Cardiac muscle cell (in vitro differentiated cells and primary cell): ENCODE measurements at regions not wholly inside any gene's neighbourhood (a gene's known extent, or its start where the extent isn't known, plus 50 kb on each side); places are given as distances from the start of the nearest gene placed in this dataset.
"Not testable (repeated sequence)": the region's sequence is repeated elsewhere in the genome, so short reads cannot be mapped to it uniquely, and the experiment has no call there.

ENCODE experiments used
- DNase-seq, 2 donors: peaks; one replicate each; pipeline versions ENCODE4 v3.0.0 to v3.0.0-alpha.2; 2010 to 2017; ENCODE audit warnings: low read depth in 1 of 2, low spot score in 1 of 2
- H3K27ac ChIP-seq: fragments of 200-600 bp; sonication (generic); 2 replicates; pipeline ENCODE4 v1.5.1; 2016
- H3K27me3 ChIP-seq: fragments of 200-600 bp; sonication (generic); 2 replicates; pipeline ENCODE4 v1.6.0; 2016; ENCODE audit warnings: control low read depth
- H3K36me3 ChIP-seq: fragments of 200-600 bp; sonication (generic); 2 replicates; pipeline ENCODE4 v1.5.1; 2016; ENCODE audit warnings: control low read depth
- H3K4me1 ChIP-seq: fragments of 200-600 bp; sonication (generic); 2 replicates; pipeline ENCODE4 v1.8.1; 2017; ENCODE audit warnings: low read depth, mild to moderate bottlenecking, mixed run types
- H3K4me3 ChIP-seq: fragments of 200-600 bp; sonication (generic); 2 replicates; pipeline ENCODE4 v1.5.1; 2016; ENCODE audit warnings: mild to moderate bottlenecking
- H3K9me3 ChIP-seq: fragments of 200-600 bp; sonication (generic); 2 replicates; pipeline ENCODE4 v1.5.1; 2017; ENCODE audit warnings: low read depth, mild to moderate bottlenecking, control low read depth
- TF ChIP-seq, protein P1 (sequence below): IDR thresholded peaks from 2 replicates; pipeline ENCODE4 v1.5.1; 2012; ENCODE audit warnings: low read depth, mild to moderate bottlenecking, low read length

DNA sequence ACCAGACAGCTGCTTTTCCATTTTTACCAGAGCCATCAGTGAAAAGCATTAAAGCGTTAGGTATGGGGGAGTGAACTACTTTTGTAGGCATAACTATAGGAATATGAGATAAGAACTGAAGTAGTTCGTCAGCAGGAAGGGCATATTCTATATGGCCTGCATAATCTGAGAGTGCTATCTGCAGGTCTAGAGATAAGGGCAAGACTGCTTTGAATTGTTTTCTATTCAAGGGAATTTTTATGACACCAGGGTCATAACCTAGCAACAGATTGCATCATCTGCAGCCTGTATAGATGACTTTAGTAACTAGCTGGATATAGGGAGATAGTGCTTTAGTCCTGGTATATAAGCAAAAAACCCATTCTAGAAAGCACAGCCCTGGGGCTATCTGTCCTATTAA is 437.3 kb upstream of the HTR1E start:
- H3K27ac ChIP-seq = no peak overlapping the region
- H3K4me3 ChIP-seq = no peak overlapping the region
- H3K36me3 ChIP-seq = no peaks in the 10 kb centered on the region
- H3K4me1 ChIP-seq = no peaks in the 10 kb centered on the region
- no peaks in the 10 kb centered on the region for H3K27me3 ChIP-seq
- no peak for DNase-seq
- H3K9me3 ChIP-seq = no peaks in the 10 kb centered on the region
- TF ChIP-seq, protein P1, sequence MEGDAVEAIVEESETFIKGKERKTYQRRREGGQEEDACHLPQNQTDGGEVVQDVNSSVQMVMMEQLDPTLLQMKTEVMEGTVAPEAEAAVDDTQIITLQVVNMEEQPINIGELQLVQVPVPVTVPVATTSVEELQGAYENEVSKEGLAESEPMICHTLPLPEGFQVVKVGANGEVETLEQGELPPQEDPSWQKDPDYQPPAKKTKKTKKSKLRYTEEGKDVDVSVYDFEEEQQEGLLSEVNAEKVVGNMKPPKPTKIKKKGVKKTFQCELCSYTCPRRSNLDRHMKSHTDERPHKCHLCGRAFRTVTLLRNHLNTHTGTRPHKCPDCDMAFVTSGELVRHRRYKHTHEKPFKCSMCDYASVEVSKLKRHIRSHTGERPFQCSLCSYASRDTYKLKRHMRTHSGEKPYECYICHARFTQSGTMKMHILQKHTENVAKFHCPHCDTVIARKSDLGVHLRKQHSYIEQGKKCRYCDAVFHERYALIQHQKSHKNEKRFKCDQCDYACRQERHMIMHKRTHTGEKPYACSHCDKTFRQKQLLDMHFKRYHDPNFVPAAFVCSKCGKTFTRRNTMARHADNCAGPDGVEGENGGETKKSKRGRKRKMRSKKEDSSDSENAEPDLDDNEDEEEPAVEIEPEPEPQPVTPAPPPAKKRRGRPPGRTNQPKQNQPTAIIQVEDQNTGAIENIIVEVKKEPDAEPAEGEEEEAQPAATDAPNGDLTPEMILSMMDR = no peak

DNA sequence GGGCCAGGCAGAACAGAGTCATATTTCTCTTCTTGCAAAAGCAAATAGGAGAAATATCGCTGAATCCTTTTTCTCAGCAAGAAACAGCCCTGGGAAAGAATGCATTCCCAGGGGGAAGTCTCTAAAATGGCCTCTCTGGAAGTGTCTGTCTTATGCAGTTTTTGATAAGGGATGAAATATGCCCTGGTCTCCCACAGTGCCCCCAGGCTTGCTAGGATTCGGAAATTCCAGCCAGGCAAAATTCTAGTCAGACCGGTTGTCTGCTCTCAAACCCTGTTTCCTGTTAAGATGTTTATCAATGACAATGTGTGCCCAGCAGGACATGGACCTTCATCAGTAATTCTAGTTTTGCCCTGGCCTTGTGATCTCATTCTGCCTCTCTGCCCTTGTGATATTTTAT is 448.3 kb upstream of the HTR1E start:
- not testable (repeated sequence) for H3K27ac ChIP-seq, H3K4me3 ChIP-seq, H3K36me3 ChIP-seq, DNase-seq, H3K9me3 ChIP-seq, H3K4me1 ChIP-seq, H3K27me3 ChIP-seq

DNA sequence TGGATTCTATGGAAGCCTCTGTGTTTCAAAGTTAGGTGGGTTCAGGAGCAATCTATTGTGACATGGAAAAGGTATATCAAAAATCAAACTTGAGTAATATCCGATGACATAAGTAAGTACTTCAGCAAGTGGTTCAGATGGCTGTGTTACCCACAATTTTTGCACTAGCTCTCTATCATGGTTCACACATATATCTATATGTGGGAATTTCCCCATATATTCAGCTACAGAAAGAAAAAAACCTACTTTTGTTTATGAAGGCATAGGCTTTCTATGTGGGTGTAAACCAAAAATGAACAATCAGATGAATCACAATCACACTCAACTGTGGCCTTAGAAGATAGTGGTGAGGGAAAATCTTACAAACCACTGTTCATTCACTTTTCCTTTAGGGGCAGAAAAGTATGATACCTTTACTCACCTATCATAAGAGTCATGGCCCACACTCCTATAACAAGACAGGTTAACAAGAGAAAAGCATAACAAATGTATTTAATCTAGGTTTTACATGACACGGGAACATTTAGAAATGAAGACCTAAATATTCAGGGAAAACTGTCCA is 449.6 kb upstream of the HTR1E start:
- no peak for DNase-seq
- Histone ChIP-seq H3K4me3 (no peak overlapping the region), H3K9me3 (no peaks in the 10 kb centered on the region), H3K27ac (no peak overlapping the region), H3K4me1 (no peaks in the 10 kb centered on the region), H3K36me3 (no peaks in the 10 kb centered on the region), H3K27me3 (no peaks in the 10 kb centered on the region)
- TF ChIP-seq, protein P1 = no peak

DNA sequence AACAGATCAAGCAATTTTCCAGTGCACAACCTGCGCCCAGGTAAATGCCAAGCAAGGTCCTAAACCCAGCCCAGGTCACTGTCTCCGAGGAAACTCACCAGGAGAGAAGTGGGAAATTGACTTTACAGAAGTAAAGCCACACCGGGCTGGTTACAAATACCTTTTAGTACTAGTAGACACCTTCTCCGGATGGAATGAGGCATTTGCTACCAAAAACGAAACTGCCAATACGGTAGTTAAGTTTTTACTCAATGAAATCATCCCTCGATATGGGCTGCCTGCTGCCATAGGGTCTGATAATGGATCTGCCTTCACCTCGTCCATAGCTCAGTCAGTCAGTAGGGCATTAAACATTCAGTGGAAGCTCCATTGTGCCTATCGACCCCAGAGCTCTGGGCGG is 459.0 kb upstream of the HTR1E start:
- not testable (repeated sequence) for H3K4me3 ChIP-seq, H3K36me3 ChIP-seq, H3K27me3 ChIP-seq, H3K27ac ChIP-seq, H3K9me3 ChIP-seq, DNase-seq, H3K4me1 ChIP-seq

DNA sequence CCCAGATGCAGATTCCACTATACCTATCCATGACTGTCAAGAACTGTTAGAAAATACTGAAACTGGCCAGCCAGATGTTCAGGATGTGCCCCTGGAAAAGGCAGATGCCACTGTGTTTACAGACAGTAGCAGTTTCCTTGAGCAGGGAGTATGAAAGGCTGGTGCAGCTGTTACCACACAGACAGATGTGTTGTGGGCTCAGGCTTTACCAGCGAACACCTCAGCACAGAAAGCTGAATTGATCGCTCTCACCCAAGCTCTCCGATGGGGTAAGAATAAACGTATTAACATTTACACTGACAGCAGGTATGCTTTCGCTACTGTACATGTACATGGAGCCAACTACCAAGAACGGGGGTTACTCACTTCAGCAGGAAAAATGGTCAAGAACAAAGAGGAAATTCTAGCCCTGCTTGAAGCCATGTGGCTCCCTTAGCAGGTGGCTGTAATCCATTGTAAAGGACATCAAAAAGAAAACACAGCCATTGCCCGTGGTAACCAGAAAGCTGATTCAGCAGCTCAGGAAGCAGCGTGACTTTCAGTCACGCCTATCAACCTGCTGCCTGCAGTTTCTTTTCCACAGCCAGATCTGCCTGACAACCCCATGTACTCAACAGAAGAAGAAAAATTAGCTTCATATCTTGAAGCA is 459.7 kb upstream of the HTR1E start:
- Histone ChIP-seq H3K4me3 (no peak overlapping the region), H3K27ac (no peak overlapping the region), H3K36me3 (no peaks in the 10 kb centered on the region), H3K4me1 (peaks cover 5% of the 10 kb centered on the region), H3K9me3 (no peaks in the 10 kb centered on the region), H3K27me3 (no peaks in the 10 kb centered on the region)
- TF ChIP-seq, protein P1 = no peak
- peak in 1 of 2 donors; percentile 19 for DNase-seq

DNA sequence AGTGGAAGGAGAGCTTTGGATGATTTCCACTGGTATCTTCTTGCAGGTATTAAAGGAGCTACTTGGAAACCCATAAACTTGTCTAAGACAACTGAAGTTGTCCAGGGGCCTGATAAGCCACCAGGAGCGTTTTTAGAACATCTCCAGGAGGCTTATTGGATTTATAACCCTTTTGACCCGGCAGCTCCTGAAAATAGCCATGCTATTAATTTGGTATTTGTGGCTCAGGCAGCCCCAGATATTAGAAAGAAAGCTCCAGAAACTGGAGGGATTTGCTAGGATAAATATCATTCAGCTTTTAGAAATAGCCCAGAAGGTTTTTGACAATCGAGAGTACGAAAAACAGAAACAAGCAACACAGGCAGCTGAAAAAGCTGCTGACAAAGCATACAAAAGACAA is 461.0 kb upstream of the HTR1E start:
- no peak for DNase-seq
- H3K4me1 ChIP-seq = peaks cover 5% of the 10 kb centered on the region
- H3K27me3 ChIP-seq = no peaks in the 10 kb centered on the region
- TF ChIP-seq, protein P1 = no peak
- H3K27ac ChIP-seq = no peak overlapping the region
- no peaks in the 10 kb centered on the region for H3K36me3 ChIP-seq
- H3K9me3 ChIP-seq = no peaks in the 10 kb centered on the region
- H3K4me3 ChIP-seq = no peak overlapping the region
